ENCODE measurements at regions not wholly inside any gene's neighbourhood (a gene's known extent, or its start where the extent isn't known, plus 50 kb on each side); places are given as distances from the start of the nearest gene placed in this dataset.
"Not testable (repeated sequence)": the region's sequence is repeated elsewhere in the genome, so short reads cannot be mapped to it uniquely, and the experiment has no call there.

- 87 to 89% (median 89%) methylated on average over 4 of the region's 4 CpGs for WGBS, 3 donors
Observed at GRCh38 chr2:100715861-100716260, 104.1 kb upstream of the NPAS2 start.

GRCh38 chr2:100716581-100716980 is 103.4 kb upstream of the NPAS2 start:
- no peaks in the 10 kb centered on the region for H3K36me3 ChIP-seq (ENCODE audit: control insufficient read depth in 3 of 3, insufficient read depth in 2 of 3, low read depth in 1 of 3, low read length in 3 of 3)
- peaks cover 0 to 3% (median 0%) of the 10 kb centered on the region in 3 donors for H3K4me1 ChIP-seq (ENCODE audit: control insufficient read depth in 3 of 3, insufficient read depth in 2 of 3, low read depth in 1 of 3, low read length in 2 of 3)
- H3K4me3 ChIP-seq (ENCODE audit: low read depth in 1 of 3, low read length in 3 of 3): no peak overlapping the region
- FAIRE-seq (no peak), DNase-seq (no peak)
- H3K9me3 ChIP-seq (ENCODE audit: control insufficient read depth in 2 of 2, insufficient read depth in 1 of 2, low read depth in 1 of 2, low read length in 1 of 2): peaks cover 0 to 6% of the 10 kb centered on the region in 2 donors
- H3K27me3 ChIP-seq (ENCODE audit: control insufficient read depth in 3 of 3, insufficient read depth in 3 of 3, low read length in 3 of 3): no peaks in the 10 kb centered on the region
- H3K27ac ChIP-seq (ENCODE audit: low read depth in 1 of 3, low read length in 2 of 3): no peak overlapping the region
- whole genome bisulfite sequencing, 3 donors: 83 to 91% (median 87%) methylated on average over 2 of the region's 2 CpGs

More at GRCh38 chr2:100715861-100716260, 104.1 kb upstream of the NPAS2 start:
- not testable (repeated sequence) for H3K4me1 ChIP-seq (ENCODE audit: control insufficient read depth in 3 of 3, insufficient read depth in 2 of 3, low read depth in 1 of 3, low read length in 2 of 3); H3K27me3 ChIP-seq (ENCODE audit: control insufficient read depth in 3 of 3, insufficient read depth in 3 of 3, low read length in 3 of 3); H3K9me3 ChIP-seq (ENCODE audit: control insufficient read depth in 2 of 2, insufficient read depth in 1 of 2, low read depth in 1 of 2, low read length in 1 of 2); FAIRE-seq; H3K4me3 ChIP-seq (ENCODE audit: low read depth in 1 of 3, low read length in 3 of 3); DNase-seq; H3K36me3 ChIP-seq (ENCODE audit: control insufficient read depth in 3 of 3, insufficient read depth in 2 of 3, low read depth in 1 of 3, low read length in 3 of 3); H3K27ac ChIP-seq (ENCODE audit: low read depth in 1 of 3, low read length in 2 of 3)

GRCh38 chr2:100718065-100718629 is 101.8 kb upstream of the NPAS2 start:
- peaks cover 0 to 7% of the 10 kb centered on the region in 2 donors for H3K9me3 ChIP-seq (ENCODE audit: control insufficient read depth in 2 of 2, insufficient read depth in 1 of 2, low read depth in 1 of 2, low read length in 1 of 2)
- peak overlapping the region in 2 of 3 donors; percentile 15 to 53 for H3K27ac ChIP-seq (ENCODE audit: low read depth in 1 of 3, low read length in 2 of 3)
- H3K4me1 ChIP-seq (ENCODE audit: control insufficient read depth in 3 of 3, insufficient read depth in 2 of 3, low read depth in 1 of 3, low read length in 2 of 3): peaks cover 0 to 3% (median 2%) of the 10 kb centered on the region in 3 donors
- H3K36me3 ChIP-seq (ENCODE audit: control insufficient read depth in 3 of 3, insufficient read depth in 2 of 3, low read depth in 1 of 3, low read length in 3 of 3): no peaks in the 10 kb centered on the region
- H3K27me3 ChIP-seq (ENCODE audit: control insufficient read depth in 3 of 3, insufficient read depth in 3 of 3, low read length in 3 of 3): no peaks in the 10 kb centered on the region
- DNase-seq (peak; percentile 84 to 96), FAIRE-seq (no peak)
- no peak overlapping the region for H3K4me3 ChIP-seq (ENCODE audit: low read depth in 1 of 3, low read length in 3 of 3)
- WGBS, 3 donors: 9 to 40% (median 19%) methylated on average over 3 of the region's 3 CpGs

GRCh38 chr2:100720445-100720844 is 99.5 kb upstream of the NPAS2 start:
- Histone ChIP-seq H3K4me3 (ENCODE audit: low read depth in 1 of 3, low read length in 3 of 3) (no peak overlapping the region), H3K9me3 (ENCODE audit: control insufficient read depth in 2 of 2, insufficient read depth in 1 of 2, low read depth in 1 of 2, low read length in 1 of 2) (peaks cover 0 to 7% of the 10 kb centered on the region in 2 donors), H3K27me3 (ENCODE audit: control insufficient read depth in 3 of 3, insufficient read depth in 3 of 3, low read length in 3 of 3) (no peaks in the 10 kb centered on the region), H3K36me3 (ENCODE audit: control insufficient read depth in 3 of 3, insufficient read depth in 2 of 3, low read depth in 1 of 3, low read length in 3 of 3) (no peaks in the 10 kb centered on the region), H3K27ac (ENCODE audit: low read depth in 1 of 3, low read length in 2 of 3) (no peak overlapping the region), H3K4me1 (ENCODE audit: control insufficient read depth in 3 of 3, insufficient read depth in 2 of 3, low read depth in 1 of 3, low read length in 2 of 3) (peaks cover 0 to 3% (median 2%) of the 10 kb centered on the region in 3 donors)
- DNase-seq: no peak
- 81 to 95% (median 92%) methylated on average over 3 of the region's 3 CpGs for WGBS, 3 donors
- no peak for FAIRE-seq

- H3K4me3 ChIP-seq (ENCODE audit: low read depth in 1 of 3, low read length in 3 of 3): no peak overlapping the region
- DNase-seq (peak in 1 of 2 donors; percentile 75), FAIRE-seq (no peak)
- H3K27me3 ChIP-seq (ENCODE audit: control insufficient read depth in 3 of 3, insufficient read depth in 3 of 3, low read length in 3 of 3): no peaks in the 10 kb centered on the region
- peaks cover 0 to 3% (median 2%) of the 10 kb centered on the region in 3 donors for H3K4me1 ChIP-seq (ENCODE audit: control insufficient read depth in 3 of 3, insufficient read depth in 2 of 3, low read depth in 1 of 3, low read length in 2 of 3)
- no peaks in the 10 kb centered on the region for H3K36me3 ChIP-seq (ENCODE audit: control insufficient read depth in 3 of 3, insufficient read depth in 2 of 3, low read depth in 1 of 3, low read length in 3 of 3)
- no peak overlapping the region for H3K27ac ChIP-seq (ENCODE audit: low read depth in 1 of 3, low read length in 2 of 3)
- WGBS, 3 donors: 46 to 69% (median 64%) methylated on average over 5 of the region's 5 CpGs
- peaks cover 0 to 7% of the 10 kb centered on the region in 2 donors for H3K9me3 ChIP-seq (ENCODE audit: control insufficient read depth in 2 of 2, insufficient read depth in 1 of 2, low read depth in 1 of 2, low read length in 1 of 2)
Observed at GRCh38 chr2:100721693-100722092, 98.2 kb upstream of the NPAS2 start.

- 78 to 86% (median 84%) methylated on average over 3 of the region's 3 CpGs for WGBS, 3 donors
- H3K27me3 ChIP-seq (ENCODE audit: control insufficient read depth in 3 of 3, insufficient read depth in 3 of 3, low read length in 3 of 3): no peaks in the 10 kb centered on the region
- no peak overlapping the region for H3K4me3 ChIP-seq (ENCODE audit: low read depth in 1 of 3, low read length in 3 of 3)
- no peak for FAIRE-seq
- no peaks in the 10 kb centered on the region for H3K36me3 ChIP-seq (ENCODE audit: control insufficient read depth in 3 of 3, insufficient read depth in 2 of 3, low read depth in 1 of 3, low read length in 3 of 3)
- DNase-seq: no peak
- H3K9me3 ChIP-seq (ENCODE audit: control insufficient read depth in 2 of 2, insufficient read depth in 1 of 2, low read depth in 1 of 2, low read length in 1 of 2): peaks cover 0 to 7% of the 10 kb centered on the region in 2 donors
- H3K4me1 ChIP-seq (ENCODE audit: control insufficient read depth in 3 of 3, insufficient read depth in 2 of 3, low read depth in 1 of 3, low read length in 2 of 3): peaks cover 0 to 3% (median 2%) of the 10 kb centered on the region in 3 donors
- no peak overlapping the region for H3K27ac ChIP-seq (ENCODE audit: low read depth in 1 of 3, low read length in 2 of 3)
Observed at GRCh38 chr2:100722125-100722524, 97.8 kb upstream of the NPAS2 start.

GRCh38 chr2:100726866-100727265 is 93.1 kb upstream of the NPAS2 start:
- Histone ChIP-seq H3K4me1 (ENCODE audit: control insufficient read depth in 3 of 3, insufficient read depth in 2 of 3, low read depth in 1 of 3, low read length in 2 of 3) (peaks cover 0 to 1% (median 0%) of the 10 kb centered on the region in 3 donors), H3K27ac (ENCODE audit: low read depth in 1 of 3, low read length in 2 of 3) (no peak overlapping the region), H3K36me3 (ENCODE audit: control insufficient read depth in 3 of 3, insufficient read depth in 2 of 3, low read depth in 1 of 3, low read length in 3 of 3) (no peaks in the 10 kb centered on the region), H3K27me3 (ENCODE audit: control insufficient read depth in 3 of 3, insufficient read depth in 3 of 3, low read length in 3 of 3) (peaks cover 0 to 2% (median 0%) of the 10 kb centered on the region in 3 donors), H3K4me3 (ENCODE audit: low read depth in 1 of 3, low read length in 3 of 3) (no peak overlapping the region), H3K9me3 (ENCODE audit: control insufficient read depth in 2 of 2, insufficient read depth in 1 of 2, low read depth in 1 of 2, low read length in 1 of 2) (no peaks in the 10 kb centered on the region)
- FAIRE-seq: no peak
- WGBS, 3 donors: 48 to 69% (median 67%) methylated on average over 2 of the region's 2 CpGs
- no peak for DNase-seq

- Histone ChIP-seq H3K27ac (ENCODE audit: low read depth in 1 of 3, low read length in 2 of 3) (no peak overlapping the region), H3K36me3 (ENCODE audit: control insufficient read depth in 3 of 3, insufficient read depth in 2 of 3, low read depth in 1 of 3, low read length in 3 of 3) (no peaks in the 10 kb centered on the region), H3K4me3 (ENCODE audit: low read depth in 1 of 3, low read length in 3 of 3) (no peak overlapping the region), H3K4me1 (ENCODE audit: control insufficient read depth in 3 of 3, insufficient read depth in 2 of 3, low read depth in 1 of 3, low read length in 2 of 3) (peaks cover 0 to 4% (median 0%) of the 10 kb centered on the region in 3 donors), H3K9me3 (ENCODE audit: control insufficient read depth in 2 of 2, insufficient read depth in 1 of 2, low read depth in 1 of 2, low read length in 1 of 2) (no peaks in the 10 kb centered on the region), H3K27me3 (ENCODE audit: control insufficient read depth in 3 of 3, insufficient read depth in 3 of 3, low read length in 3 of 3) (peaks cover 0 to 2% (median 0%) of the 10 kb centered on the region in 3 donors)
- FAIRE-seq: no peak
- WGBS, 3 donors: 47 to 62% (median 54%) methylated on average over 6 of the region's 6 CpGs
- DNase-seq: peak; percentile 57 to 76
Observed at GRCh38 chr2:100730290-100730868, 89.6 kb upstream of the NPAS2 start.

Measured in small intestine (tissue), 7 donors.